OCI-LY1 (cell line): ENCODE measurements at regions not wholly inside any gene's neighbourhood (a gene's known extent, or its start where the extent isn't known, plus 50 kb on each side); places are given as distances from the start of the nearest gene placed in this dataset.

Experiments used
- EZH2 ChIP-seq: fragments of 200-600 bp; sonication (generic), shearing (Covaris generic); IDR thresholded peaks from 2 replicates; pipeline ENCODE4 v1.8.0; 2017; ENCODE audit warnings: borderline replicate concordance, mixed run types, mild to moderate bottlenecking, antibody characterized with exemption, low read length, moderate library complexity, mixed read lengths
- TF ChIP-seq, protein P1 (sequence below): fragments of 200-600 bp; sonication (generic), shearing (Covaris generic); IDR thresholded peaks from 2 replicates; pipeline ENCODE4 v1.5.1; 2017; ENCODE audit warnings: mild to moderate bottlenecking, antibody characterized with exemption, low read length, moderate library complexity, mixed read lengths

DNA sequence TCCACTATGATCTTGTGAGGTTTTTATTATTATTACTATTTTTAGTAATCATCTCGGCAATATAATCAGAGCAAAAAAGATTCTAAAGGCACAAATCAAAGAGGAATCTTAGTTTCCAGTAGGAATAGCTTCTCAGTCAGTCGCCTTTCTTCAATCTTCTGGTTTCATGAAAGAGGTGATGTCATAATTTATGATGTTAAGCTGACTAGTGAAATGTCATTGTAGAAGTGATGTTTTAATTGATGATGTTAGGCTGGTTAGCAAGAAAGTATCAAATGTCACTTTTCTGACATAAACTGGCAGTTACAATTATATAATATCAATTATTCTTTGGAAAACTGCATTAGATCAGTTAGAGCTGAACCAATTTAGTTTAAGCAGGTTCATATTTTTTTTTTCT is 476.7 kb upstream of the ETAA1 start:
- TF ChIP-seq, protein P1, sequence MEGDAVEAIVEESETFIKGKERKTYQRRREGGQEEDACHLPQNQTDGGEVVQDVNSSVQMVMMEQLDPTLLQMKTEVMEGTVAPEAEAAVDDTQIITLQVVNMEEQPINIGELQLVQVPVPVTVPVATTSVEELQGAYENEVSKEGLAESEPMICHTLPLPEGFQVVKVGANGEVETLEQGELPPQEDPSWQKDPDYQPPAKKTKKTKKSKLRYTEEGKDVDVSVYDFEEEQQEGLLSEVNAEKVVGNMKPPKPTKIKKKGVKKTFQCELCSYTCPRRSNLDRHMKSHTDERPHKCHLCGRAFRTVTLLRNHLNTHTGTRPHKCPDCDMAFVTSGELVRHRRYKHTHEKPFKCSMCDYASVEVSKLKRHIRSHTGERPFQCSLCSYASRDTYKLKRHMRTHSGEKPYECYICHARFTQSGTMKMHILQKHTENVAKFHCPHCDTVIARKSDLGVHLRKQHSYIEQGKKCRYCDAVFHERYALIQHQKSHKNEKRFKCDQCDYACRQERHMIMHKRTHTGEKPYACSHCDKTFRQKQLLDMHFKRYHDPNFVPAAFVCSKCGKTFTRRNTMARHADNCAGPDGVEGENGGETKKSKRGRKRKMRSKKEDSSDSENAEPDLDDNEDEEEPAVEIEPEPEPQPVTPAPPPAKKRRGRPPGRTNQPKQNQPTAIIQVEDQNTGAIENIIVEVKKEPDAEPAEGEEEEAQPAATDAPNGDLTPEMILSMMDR = no peak
- TF ChIP-seq EZH2 = no peak
